Parathyroid adenoma (tissue), 2 donors: ENCODE measurements at regions not wholly inside any gene's neighbourhood (a gene's known extent, or its start where the extent isn't known, plus 50 kb on each side); places are given as distances from the start of the nearest gene placed in this dataset.

Experiments
- H2AFZ ChIP-seq: fragments of 300-600 bp; sonication (generic); one replicate; pipeline ENCODE4 v1.7.0; 2017; ENCODE audit warnings: antibody characterized with exemption, mild to moderate bottlenecking
- H3K27ac ChIP-seq: fragments of 300-600 bp; sonication (generic); one replicate; pipeline ENCODE4 v1.7.0; 2017
- H3K27me3 ChIP-seq: fragments of 300-600 bp; sonication (generic); one replicate; pipeline ENCODE4 v1.7.0; 2017; ENCODE audit warnings: low read length; ENCODE audit not compliant: control insufficient read depth, insufficient read depth
- H3K36me3 ChIP-seq: fragments of 300-600 bp; sonication (generic); one replicate; pipeline ENCODE4 v1.7.0; 2017; ENCODE audit warnings: low read length; ENCODE audit not compliant: control insufficient read depth, insufficient read depth
- H3K4me1 ChIP-seq: fragments of 300-600 bp; sonication (generic); one replicate; pipeline ENCODE4 v1.7.0; 2017; ENCODE audit warnings: control low read depth
- H3K4me2 ChIP-seq: fragments of 300-600 bp; sonication (generic); one replicate; pipeline ENCODE4 v1.7.0; 2017; ENCODE audit warnings: low read length
- H3K4me3 ChIP-seq: fragments of 300-600 bp; sonication (generic); one replicate; pipeline ENCODE4 v1.7.0; 2017; ENCODE audit warnings: low read depth, low read length
- H3K79me2 ChIP-seq: fragments of 300-600 bp; sonication (generic); one replicate; pipeline ENCODE4 v1.7.0; 2017; ENCODE audit warnings: control low read depth
- H3K9ac ChIP-seq: fragments of 300-600 bp; sonication (generic); one replicate; pipeline ENCODE4 v1.7.0; 2017; ENCODE audit warnings: mild to moderate bottlenecking
- H3K9me3 ChIP-seq: fragments of 300-600 bp; sonication (generic); one replicate; pipeline ENCODE4 v1.7.0; 2017; ENCODE audit warnings: low read length; ENCODE audit not compliant: control insufficient read depth
- TF ChIP-seq, protein P1 (sequence below): fragments of 300-600 bp; sonication (generic); IDR thresholded peaks from one replicate; pipeline ENCODE4 v1.7.0; 2017; ENCODE audit warnings: antibody characterized with exemption, mild to moderate bottlenecking
- donor health status: primary hyperparathyroidism.

- H3K79me2 ChIP-seq, result no peaks in the 10 kb centered on the region
- H3K27me3 ChIP-seq, result no peaks in the 10 kb centered on the region
- H2AFZ ChIP-seq, result no peak overlapping the region
- H3K27ac ChIP-seq, result no peak overlapping the region
- no peaks in the 10 kb centered on the region for H3K9me3 ChIP-seq
- TF ChIP-seq, protein P1, sequence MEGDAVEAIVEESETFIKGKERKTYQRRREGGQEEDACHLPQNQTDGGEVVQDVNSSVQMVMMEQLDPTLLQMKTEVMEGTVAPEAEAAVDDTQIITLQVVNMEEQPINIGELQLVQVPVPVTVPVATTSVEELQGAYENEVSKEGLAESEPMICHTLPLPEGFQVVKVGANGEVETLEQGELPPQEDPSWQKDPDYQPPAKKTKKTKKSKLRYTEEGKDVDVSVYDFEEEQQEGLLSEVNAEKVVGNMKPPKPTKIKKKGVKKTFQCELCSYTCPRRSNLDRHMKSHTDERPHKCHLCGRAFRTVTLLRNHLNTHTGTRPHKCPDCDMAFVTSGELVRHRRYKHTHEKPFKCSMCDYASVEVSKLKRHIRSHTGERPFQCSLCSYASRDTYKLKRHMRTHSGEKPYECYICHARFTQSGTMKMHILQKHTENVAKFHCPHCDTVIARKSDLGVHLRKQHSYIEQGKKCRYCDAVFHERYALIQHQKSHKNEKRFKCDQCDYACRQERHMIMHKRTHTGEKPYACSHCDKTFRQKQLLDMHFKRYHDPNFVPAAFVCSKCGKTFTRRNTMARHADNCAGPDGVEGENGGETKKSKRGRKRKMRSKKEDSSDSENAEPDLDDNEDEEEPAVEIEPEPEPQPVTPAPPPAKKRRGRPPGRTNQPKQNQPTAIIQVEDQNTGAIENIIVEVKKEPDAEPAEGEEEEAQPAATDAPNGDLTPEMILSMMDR, result no peak
- no peaks in the 10 kb centered on the region for H3K36me3 ChIP-seq
- H3K4me1 ChIP-seq, result no peaks in the 10 kb centered on the region
- H3K4me2 ChIP-seq, result no peak overlapping the region
- H3K9ac ChIP-seq, result no peak overlapping the region
- H3K4me3 ChIP-seq, result no peak overlapping the region
Observed at GRCh38 chr2:84292545-84292944, 166.5 kb downstream of the SUCLG1 start.

- TF ChIP-seq, protein P1, result no peak
- Histone ChIP-seq H3K27ac (no peak overlapping the region), H2AFZ (no peak overlapping the region), H3K4me3 (no peak overlapping the region), H3K36me3 (no peaks in the 10 kb centered on the region), H3K9ac (no peak overlapping the region), H3K79me2 (no peaks in the 10 kb centered on the region), H3K9me3 (no peaks in the 10 kb centered on the region), H3K27me3 (no peaks in the 10 kb centered on the region), H3K4me1 (no peaks in the 10 kb centered on the region), H3K4me2 (no peak overlapping the region)
Observed at GRCh38 chr2:84290537-84290936, 168.5 kb downstream of the SUCLG1 start.

DNA sequence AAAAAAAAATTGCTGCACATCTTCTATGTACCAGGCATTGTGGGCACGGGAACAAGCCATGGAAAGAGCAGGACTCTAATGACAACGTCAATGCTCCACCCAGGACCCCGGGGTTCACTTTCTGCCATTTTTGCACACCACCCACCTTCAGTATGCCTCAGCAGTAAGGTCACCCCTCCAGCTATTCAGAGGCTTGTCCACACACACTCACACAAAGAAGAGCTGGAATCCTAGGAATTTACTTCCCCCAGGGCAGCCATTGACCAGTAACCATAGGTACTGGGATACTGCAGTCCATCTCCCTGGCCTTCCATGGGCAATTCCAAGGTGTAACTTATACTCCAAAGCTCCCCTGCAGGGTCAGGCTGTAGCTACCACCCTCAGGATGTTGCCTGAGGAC lies 170.8 kb downstream of the SUCLG1 start:
- TF ChIP-seq, protein P1, result no peak
- H3K4me1 ChIP-seq, result no peaks in the 10 kb centered on the region
- H3K4me2 ChIP-seq, result no peak overlapping the region
- no peak overlapping the region for H3K9ac ChIP-seq
- H3K9me3 ChIP-seq, result no peaks in the 10 kb centered on the region
- no peaks in the 10 kb centered on the region for H3K79me2 ChIP-seq
- no peaks in the 10 kb centered on the region for H3K36me3 ChIP-seq
- H3K27me3 ChIP-seq, result no peaks in the 10 kb centered on the region
- H2AFZ ChIP-seq, result no peak overlapping the region
- H3K4me3 ChIP-seq, result no peak overlapping the region
- no peak overlapping the region for H3K27ac ChIP-seq

DNA sequence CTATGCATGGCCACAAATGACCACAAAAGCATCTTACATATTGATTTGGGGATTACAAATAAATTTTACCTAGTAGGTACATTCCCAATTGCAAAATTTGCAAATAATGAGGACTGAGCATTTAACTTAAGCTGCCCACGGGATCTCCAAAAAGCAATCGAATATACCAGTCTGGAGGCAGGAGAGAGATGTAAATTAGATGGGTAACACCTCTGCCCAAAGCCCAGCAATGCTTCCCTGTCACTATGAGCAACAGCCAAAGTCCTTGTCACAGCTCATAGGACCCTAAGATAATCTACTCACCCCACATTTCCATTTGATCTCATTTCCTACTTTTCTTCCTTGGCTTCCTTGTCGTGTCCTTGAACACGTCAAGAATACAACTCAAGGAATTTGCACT lies 172.2 kb downstream of the SUCLG1 start:
- Histone ChIP-seq H3K79me2 (no peaks in the 10 kb centered on the region), H3K36me3 (no peaks in the 10 kb centered on the region), H3K4me1 (no peaks in the 10 kb centered on the region), H3K9ac (no peak overlapping the region), H3K4me2 (no peak overlapping the region), H3K27ac (no peak overlapping the region), H3K27me3 (no peaks in the 10 kb centered on the region), H2AFZ (no peak overlapping the region), H3K9me3 (no peaks in the 10 kb centered on the region), H3K4me3 (no peak overlapping the region)
- TF ChIP-seq, protein P1, result no peak

DNA sequence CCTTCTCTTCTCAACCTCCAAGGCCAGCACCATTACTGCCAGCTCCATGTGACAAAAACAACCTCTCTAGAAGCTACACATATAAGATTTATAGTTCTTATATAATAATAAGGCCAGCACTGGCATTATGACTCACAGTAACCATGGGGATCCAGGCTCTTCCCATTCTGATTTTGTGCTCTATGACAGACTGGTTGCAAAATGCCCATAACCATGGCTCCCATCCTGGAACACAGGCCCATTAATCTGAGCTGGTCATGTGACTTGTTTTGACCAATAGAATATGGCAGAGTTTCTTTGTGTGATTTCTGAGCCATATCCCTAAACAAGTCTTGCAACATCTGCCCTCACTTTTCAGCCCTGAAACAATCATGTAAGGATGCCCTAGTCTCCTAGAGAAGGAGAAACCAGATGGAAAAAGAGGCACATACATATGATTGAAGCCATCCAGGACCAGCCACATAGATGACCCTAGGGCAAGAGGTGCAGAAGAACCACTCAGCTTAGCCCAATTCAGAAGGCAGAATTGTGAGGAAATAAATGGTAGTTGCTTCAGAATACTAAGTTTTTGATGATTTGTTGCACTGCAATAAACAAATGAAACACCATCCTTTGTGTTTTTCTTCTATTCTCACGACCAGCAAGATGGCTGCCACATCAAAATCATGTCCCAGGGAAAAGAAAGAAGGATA lies 173.9 kb downstream of the SUCLG1 start:
- Histone ChIP-seq H3K36me3 (no peaks in the 10 kb centered on the region), H3K4me1 (no peaks in the 10 kb centered on the region), H3K79me2 (no peaks in the 10 kb centered on the region), H3K27me3 (no peaks in the 10 kb centered on the region), H3K4me3 (no peak overlapping the region), H2AFZ (no peak overlapping the region), H3K4me2 (no peak overlapping the region), H3K27ac (no peak overlapping the region), H3K9ac (no peak overlapping the region), H3K9me3 (no peaks in the 10 kb centered on the region)
- TF ChIP-seq, protein P1, result no peak
